HG03565 (cell line): ENCODE measurements at regions not wholly inside any gene's neighbourhood (a gene's known extent, or its start where the extent isn't known, plus 50 kb on each side); places are given as distances from the start of the nearest gene placed in this dataset.
"Not testable (repeated sequence)": the region's sequence is repeated elsewhere in the genome, so short reads cannot be mapped to it uniquely, and the experiment has no call there.

Source experiments
- ATAC-seq: cut with Tn5 transposase; IDR thresholded peaks from one replicate; pipeline ENCODE4 v1.9.1; 2021; ENCODE audit warnings: mild to moderate bottlenecking, moderate library complexity; ENCODE audit not compliant: unreplicated experiment

DNA sequence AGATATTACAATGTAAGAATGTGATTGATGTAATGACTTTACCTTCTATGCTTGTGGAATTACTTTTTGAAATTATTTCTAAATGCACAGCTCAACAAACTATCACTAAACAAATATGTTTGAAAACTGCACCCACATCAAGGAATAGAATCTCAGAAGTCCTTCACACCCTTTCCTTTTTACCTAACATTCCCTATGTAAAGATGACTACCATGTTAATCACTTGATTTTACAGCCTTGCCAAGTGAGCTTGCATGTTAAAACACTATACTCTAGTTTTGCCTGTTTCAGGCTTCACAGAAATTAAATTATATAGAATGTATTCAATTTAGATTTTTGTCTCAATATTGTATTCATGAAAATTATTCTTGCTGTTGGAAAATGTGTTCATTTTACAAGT, 1169.4 kb upstream of the CELF2 start:
- no peak for ATAC-seq

- no peak for ATAC-seq
These were observed 1168.7 kb upstream of the CELF2 start for GRCh38 chr10:9848981-9849380.

DNA sequence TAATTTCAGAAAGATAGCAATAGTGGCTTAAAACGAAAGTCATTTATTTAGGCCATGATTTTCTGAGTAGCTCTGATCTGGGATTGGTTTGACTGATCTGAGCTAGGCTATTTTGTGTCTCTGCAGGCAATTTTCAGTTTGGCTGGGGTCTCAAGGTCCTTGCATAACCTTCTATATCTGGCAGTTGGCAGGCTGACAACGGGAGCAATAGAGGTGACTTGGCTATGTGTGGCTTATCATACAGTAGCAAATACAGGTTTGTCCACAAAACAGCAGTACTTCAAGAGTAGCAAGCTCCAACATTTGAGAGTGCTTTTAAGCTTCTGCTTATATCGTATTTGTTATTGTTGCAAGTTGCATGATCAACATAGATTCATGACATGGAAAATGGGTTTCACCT, 1167.3 kb upstream of the CELF2 start:
- ATAC-seq: no peak

DNA sequence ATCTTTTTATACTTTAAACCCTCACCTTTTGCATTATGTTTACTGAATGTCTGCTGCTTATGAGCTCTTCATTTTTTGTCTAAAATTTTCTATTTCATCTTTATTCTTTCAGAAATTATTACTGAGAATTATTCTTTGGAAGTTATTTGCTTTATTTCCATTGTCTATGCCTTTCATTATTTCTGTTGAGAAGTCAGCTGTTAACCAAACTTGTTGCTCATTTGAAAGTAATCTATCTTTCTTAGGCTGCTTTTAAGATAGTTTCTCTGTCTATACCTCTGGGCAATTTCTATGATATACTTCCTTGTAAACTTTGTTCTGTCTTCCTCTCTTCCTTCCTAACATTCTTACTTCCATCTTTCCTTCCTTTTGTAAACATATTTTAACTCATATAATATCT, 1165.9 kb upstream of the CELF2 start:
- no peak for ATAC-seq

- no peak for ATAC-seq
These were observed 1164.0 kb upstream of the CELF2 start for GRCh38 chr10:9853405-9854355.

DNA sequence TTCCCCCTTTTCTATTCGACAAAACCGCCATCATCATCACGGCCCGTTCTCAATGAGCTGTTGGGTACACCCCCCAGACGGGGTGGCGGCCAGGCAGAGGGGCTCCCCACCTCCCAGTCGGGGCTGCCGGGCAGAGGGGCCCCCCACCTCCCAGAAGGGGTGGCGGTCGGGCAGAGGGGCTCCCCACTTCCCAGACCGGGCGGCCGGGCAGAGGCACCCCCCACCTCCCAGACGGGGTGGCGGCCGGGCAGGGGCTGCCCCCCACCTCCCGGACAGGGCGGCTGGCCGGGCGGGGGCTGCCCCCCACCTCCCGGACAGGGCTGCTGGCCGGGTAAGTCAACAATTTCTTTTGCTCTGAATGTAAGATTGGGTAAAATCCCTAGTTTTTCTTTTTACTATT, 1162.2 kb upstream of the CELF2 start:
- ATAC-seq: not testable (repeated sequence)

DNA sequence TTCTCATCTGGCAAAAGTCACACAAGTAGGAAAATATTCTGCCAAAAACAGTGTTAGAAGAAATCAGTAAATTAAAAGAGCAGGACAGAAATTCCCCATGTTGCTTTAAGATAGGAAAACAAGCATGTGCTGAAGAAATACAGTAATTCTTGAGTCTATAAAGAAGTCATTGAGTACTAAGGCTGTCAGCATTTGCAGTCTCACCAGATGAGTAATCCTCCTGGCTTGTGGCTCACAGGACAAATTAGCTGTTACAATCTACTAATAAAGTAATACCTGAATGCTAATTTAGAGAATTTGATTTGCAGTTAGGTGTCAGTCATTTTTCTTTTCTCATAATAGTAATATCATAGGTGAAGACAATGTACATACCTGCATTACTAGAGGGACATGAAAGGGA, 1158.9 kb upstream of the CELF2 start:
- no peak for ATAC-seq

DNA sequence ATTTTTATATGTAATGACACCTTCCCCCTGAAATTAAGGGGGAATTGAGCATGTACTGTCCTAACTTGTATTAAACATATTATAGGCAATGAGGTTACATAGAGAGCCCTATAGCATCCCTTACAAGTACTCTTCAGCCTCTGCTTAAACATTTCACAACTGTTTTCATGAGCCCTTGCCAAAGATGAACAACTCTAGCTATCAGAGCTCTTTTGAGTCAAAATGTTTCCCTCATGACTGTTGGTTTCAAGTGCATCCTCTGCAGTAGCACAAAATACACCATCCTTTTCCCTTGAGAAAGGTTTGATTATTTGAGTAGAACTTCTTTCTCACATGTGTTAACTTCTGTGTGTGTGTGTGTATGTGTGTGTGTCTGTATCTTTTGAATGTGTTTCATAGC, 1157.6 kb upstream of the CELF2 start:
- ATAC-seq: no peak

GRCh38 chr10:9863559-9864121, 1154.0 kb upstream of the CELF2 start:
- no peak for ATAC-seq

DNA sequence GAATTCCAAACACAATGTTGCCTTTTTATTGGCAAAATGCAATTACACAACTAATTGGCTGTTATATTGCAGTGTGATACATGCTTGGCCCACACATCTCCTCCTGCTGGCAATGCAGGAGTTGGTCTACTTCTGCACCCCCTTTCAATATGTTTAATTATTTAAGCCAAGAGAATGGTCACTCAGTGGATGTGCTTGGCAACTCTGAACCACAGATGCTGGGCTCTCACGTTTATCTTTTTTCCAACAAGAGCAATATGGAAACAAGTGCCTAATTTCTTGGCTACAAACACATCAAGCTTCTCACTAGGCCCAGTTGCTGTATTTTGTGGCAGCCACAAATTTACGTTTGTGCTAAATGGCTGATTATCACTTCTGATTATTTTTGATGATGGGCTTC, 1149.2 kb upstream of the CELF2 start:
- no peak for ATAC-seq

DNA sequence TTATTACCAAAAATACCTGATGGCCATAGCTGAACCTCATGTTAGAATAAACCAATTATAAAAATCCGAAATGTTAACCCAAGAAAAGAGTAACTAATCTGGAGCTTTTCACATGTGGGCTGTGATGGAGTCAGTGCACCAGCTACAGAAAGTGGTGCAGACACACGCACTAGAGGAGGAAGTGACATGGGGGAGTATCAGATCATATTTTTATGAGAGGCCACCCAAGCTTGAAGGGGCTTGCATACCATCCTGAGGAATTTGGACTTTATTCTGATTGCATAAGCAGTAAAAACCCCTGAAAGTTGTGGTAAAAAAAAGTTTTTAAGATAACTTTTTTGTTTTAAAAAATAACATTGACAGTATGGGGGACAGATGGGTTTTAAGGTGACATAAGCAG, 1148.5 kb upstream of the CELF2 start:
- ATAC-seq: no peak

GRCh38 chr10:9869606-9870176, 1148.0 kb upstream of the CELF2 start:
- no peak for ATAC-seq

GRCh38 chr10:9875353-9875752, 1142.3 kb upstream of the CELF2 start:
- ATAC-seq: no peak

GRCh38 chr10:9877978-9878377, 1139.7 kb upstream of the CELF2 start:
- no peak for ATAC-seq

- ATAC-seq: no peak
These were observed 1139.3 kb upstream of the CELF2 start for GRCh38 chr10:9878383-9878782.

- ATAC-seq: no peak
These were observed 1131.9 kb upstream of the CELF2 start for GRCh38 chr10:9885761-9886160.

DNA sequence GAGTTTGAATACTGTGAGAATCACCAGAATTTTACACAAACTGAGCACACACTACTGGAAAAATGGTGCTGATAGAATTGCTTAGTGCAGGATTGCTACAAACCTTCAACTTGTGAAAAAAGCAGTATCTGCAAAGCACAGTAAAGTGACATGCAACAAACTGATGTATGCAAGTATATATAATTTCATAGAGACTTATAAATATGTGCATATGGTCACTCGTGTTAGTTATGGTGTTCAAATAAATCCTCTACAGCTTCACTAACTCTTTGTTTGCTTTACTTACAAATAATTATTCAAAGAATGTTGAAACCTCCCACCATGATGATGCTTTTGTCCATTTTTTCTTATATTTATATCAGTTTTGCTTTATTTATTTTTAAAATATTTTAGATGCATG, 1130.9 kb upstream of the CELF2 start:
- ATAC-seq: no peak

- ATAC-seq: no peak
These were observed 1122.2 kb upstream of the CELF2 start for GRCh38 chr10:9895453-9895852.

DNA sequence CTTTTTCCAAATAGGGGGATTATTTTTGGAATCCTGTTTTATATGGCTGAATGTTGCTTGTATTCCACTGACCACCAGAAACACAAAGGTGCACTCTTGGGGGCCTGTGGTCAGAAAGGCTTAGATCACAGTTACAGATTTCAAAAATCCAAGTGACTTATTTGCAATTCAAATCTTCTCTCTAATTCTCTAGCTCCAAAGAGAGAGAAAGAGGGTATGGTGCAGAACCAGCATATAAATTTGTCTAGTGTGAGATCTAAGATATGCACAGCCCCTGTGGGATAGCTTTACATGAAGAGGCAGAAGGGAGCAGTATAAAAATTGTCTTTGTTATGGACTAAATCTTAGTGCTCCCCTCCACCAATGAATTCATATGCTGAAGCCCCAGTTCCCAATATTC, 1121.7 kb upstream of the CELF2 start:
- no peak for ATAC-seq

- ATAC-seq: no peak
These were observed 1118.9 kb upstream of the CELF2 start for GRCh38 chr10:9898633-9899395.

- ATAC-seq: no peak
These were observed 1116.9 kb upstream of the CELF2 start for GRCh38 chr10:9900751-9901150.
